HEK293 (cell line): ENCODE measurements at regions not wholly inside any gene's neighbourhood (a gene's known extent, or its start where the extent isn't known, plus 50 kb on each side); places are given as distances from the start of the nearest gene placed in this dataset.

Experiments
- CTCF ChIA-PET: fragments of 350-600 bp; formaldehyde crosslinking; extraction: SDS; loops from one replicate; lab custom pipeline; 2021; ENCODE audit warnings: antibody characterized with exemption; lab: Yijun Ruan, JAX
- POLR2A ChIA-PET: fragments of 300-600 bp; formaldehyde crosslinking; extraction: SDS; loops from one replicate; lab custom pipeline; 2020; ENCODE audit warnings: antibody characterized with exemption, inconsistent platforms; lab: Yijun Ruan, JAX
- H3K27ac ChIP-seq: fragments of 200-500 bp; sonication (Bioruptor generic); 2 replicates; pipeline ENCODE4 v1.5.1; 2014; ENCODE audit warnings: low read depth, low read length, control low read depth, inconsistent platforms; ENCODE audit errors: extremely low read depth
- H3K36me3 ChIP-seq, 2 experiments: fragments of 200-500 bp in 1 of 2; sonication (Bioruptor generic) in 1 of 2; 1 replicate in 1 of 2; 2 replicates in 1 of 2; pipeline ENCODE4 v1.5.1; 2014 to 2017; ENCODE audit warnings: inconsistent platforms in 2 of 2, low read length in 2 of 2; ENCODE audit not compliant: control insufficient read depth in 2 of 2, insufficient read depth in 1 of 2
- H3K4me1 ChIP-seq: fragments of 200-500 bp; sonication (Bioruptor generic); 2 replicates; pipeline ENCODE4 v1.5.1; 2014; ENCODE audit warnings: mild to moderate bottlenecking, low read length, inconsistent platforms; ENCODE audit not compliant: control insufficient read depth, insufficient read depth
- H3K4me3 ChIP-seq: 2 replicates; pipeline ENCODE4 v1.5.1; 2011; ENCODE audit warnings: low read depth, mild to moderate bottlenecking, control low read depth, low read length, moderate library complexity
- H3K9me3 ChIP-seq: fragments of 200-500 bp; sonication (Bioruptor generic); 2 replicates; pipeline ENCODE4 v1.5.1; 2014; ENCODE audit warnings: low read depth, low read length, inconsistent platforms; ENCODE audit not compliant: control insufficient read depth, insufficient read depth
- FEZF1 ChIP-seq: fragments of 450-650 bp; formaldehyde crosslinking; IDR thresholded peaks from 2 replicates; pipeline ENCODE4 v1.5.1; 2016; ENCODE audit warnings: missing biosample characterization, missing genetic modification characterization
- GLIS1 ChIP-seq: fragments of 450-650 bp; formaldehyde crosslinking; IDR thresholded peaks from 2 replicates; pipeline ENCODE4 v1.5.1; 2016; ENCODE audit warnings: missing biosample characterization, missing genetic modification characterization
- INSM2 ChIP-seq: fragments of 450-650 bp; formaldehyde crosslinking; IDR thresholded peaks from 2 replicates; pipeline ENCODE4 v1.5.1; 2016; ENCODE audit warnings: missing biosample characterization, missing genetic modification characterization
- KLF10 ChIP-seq: fragments of 450-650 bp; IDR thresholded peaks from 2 replicates; pipeline ENCODE4 v1.5.1; 2018; ENCODE audit warnings: missing biosample characterization, mild to moderate bottlenecking, missing genetic modification characterization
- MEIS1 ChIP-seq: sonication (generic); formaldehyde crosslinking; IDR thresholded peaks from 2 replicates; pipeline ENCODE4 v1.8.1; 2022; ENCODE audit warnings: missing genetic modification reagents, mild to moderate bottlenecking, borderline replicate concordance
- OSR2 ChIP-seq: fragments of 450-650 bp; formaldehyde crosslinking; IDR thresholded peaks from 2 replicates; pipeline ENCODE4 v1.5.1; 2016; ENCODE audit warnings: missing biosample characterization, missing genetic modification characterization
- PRDM4 ChIP-seq: fragments of 450-650 bp; formaldehyde crosslinking; IDR thresholded peaks from 2 replicates; pipeline ENCODE4 v1.5.1; 2017; ENCODE audit warnings: missing biosample characterization, missing genetic modification characterization
- SALL2 ChIP-seq: fragments of 450-650 bp; formaldehyde crosslinking; IDR thresholded peaks from 2 replicates; pipeline ENCODE4 v1.5.0; 2017; ENCODE audit warnings: missing biosample characterization, mild to moderate bottlenecking, missing genetic modification characterization, borderline replicate concordance
- SCRT1 ChIP-seq: fragments of 450-650 bp; formaldehyde crosslinking; IDR thresholded peaks from 2 replicates; pipeline ENCODE4 v1.5.1; 2016; ENCODE audit warnings: missing biosample characterization, missing genetic modification characterization, borderline replicate concordance
- TRIM28 ChIP-seq: IDR thresholded peaks from 2 replicates; pipeline ENCODE4 v1.6.1; 2011; ENCODE audit warnings: low read length, control low read depth, borderline replicate concordance
- ZEB2 ChIP-seq: fragments of 450-650 bp; formaldehyde crosslinking; IDR thresholded peaks from 2 replicates; pipeline ENCODE4 v1.5.1; 2016; ENCODE audit warnings: missing biosample characterization, missing genetic modification characterization
- ZNF133 ChIP-seq: fragments of 450-650 bp; formaldehyde crosslinking; IDR thresholded peaks from 2 replicates; pipeline ENCODE4 v1.5.1; 2016; ENCODE audit warnings: missing biosample characterization, missing genetic modification characterization
- ZNF211 ChIP-seq: fragments of 450-650 bp; formaldehyde crosslinking; IDR thresholded peaks from 2 replicates; pipeline ENCODE4 v1.5.1; 2016; ENCODE audit warnings: low read depth, missing biosample characterization, missing genetic modification characterization
- ZNF24 ChIP-seq: fragments of 450-650 bp; formaldehyde crosslinking; IDR thresholded peaks from 2 replicates; pipeline ENCODE4 v1.5.1; 2016; ENCODE audit warnings: missing biosample characterization, missing genetic modification characterization
- ZNF530 ChIP-seq: fragments of 450-650 bp; formaldehyde crosslinking; IDR thresholded peaks from 2 replicates; pipeline ENCODE4 v1.5.1; 2016; ENCODE audit warnings: low read depth, missing biosample characterization, missing genetic modification characterization
- ZNF585B ChIP-seq: fragments of 450-650 bp; formaldehyde crosslinking; IDR thresholded peaks from 2 replicates; pipeline ENCODE4 v1.5.1; 2016; ENCODE audit warnings: missing biosample characterization, missing genetic modification characterization
- ZNF610 ChIP-seq: fragments of 450-650 bp; formaldehyde crosslinking; IDR thresholded peaks from 2 replicates; pipeline ENCODE4 v1.5.1; 2016; ENCODE audit warnings: missing biosample characterization, missing genetic modification characterization, borderline replicate concordance
- ZNF623 ChIP-seq: fragments of 450-650 bp; formaldehyde crosslinking; IDR thresholded peaks from 2 replicates; pipeline ENCODE4 v1.5.1; 2016; ENCODE audit warnings: missing biosample characterization, missing genetic modification characterization
- ZNF629 ChIP-seq: fragments of 450-650 bp; formaldehyde crosslinking; IDR thresholded peaks from 2 replicates; pipeline ENCODE4 v1.5.1; 2017; ENCODE audit warnings: missing biosample characterization, missing genetic modification characterization
- ZNF658 ChIP-seq: fragments of 450-650 bp; formaldehyde crosslinking; IDR thresholded peaks from 2 replicates; pipeline ENCODE4; 2016; ENCODE audit warnings: missing biosample characterization, missing genetic modification characterization
- ZNF704 ChIP-seq: fragments of 450-650 bp; formaldehyde crosslinking; IDR thresholded peaks from 2 replicates; pipeline ENCODE4 v1.5.1; 2016; ENCODE audit warnings: missing biosample characterization, missing genetic modification characterization
- ZNF843 ChIP-seq: fragments of 450-650 bp; formaldehyde crosslinking; IDR thresholded peaks from 2 replicates; pipeline ENCODE4 v1.5.1; 2016; ENCODE audit warnings: missing biosample characterization, missing genetic modification characterization
- TF ChIP-seq, protein P1 (sequence below): fragments of 450-650 bp; formaldehyde crosslinking; IDR thresholded peaks from 2 replicates; pipeline ENCODE4 v1.5.1; 2016; ENCODE audit warnings: missing biosample characterization, missing genetic modification characterization

DNA sequence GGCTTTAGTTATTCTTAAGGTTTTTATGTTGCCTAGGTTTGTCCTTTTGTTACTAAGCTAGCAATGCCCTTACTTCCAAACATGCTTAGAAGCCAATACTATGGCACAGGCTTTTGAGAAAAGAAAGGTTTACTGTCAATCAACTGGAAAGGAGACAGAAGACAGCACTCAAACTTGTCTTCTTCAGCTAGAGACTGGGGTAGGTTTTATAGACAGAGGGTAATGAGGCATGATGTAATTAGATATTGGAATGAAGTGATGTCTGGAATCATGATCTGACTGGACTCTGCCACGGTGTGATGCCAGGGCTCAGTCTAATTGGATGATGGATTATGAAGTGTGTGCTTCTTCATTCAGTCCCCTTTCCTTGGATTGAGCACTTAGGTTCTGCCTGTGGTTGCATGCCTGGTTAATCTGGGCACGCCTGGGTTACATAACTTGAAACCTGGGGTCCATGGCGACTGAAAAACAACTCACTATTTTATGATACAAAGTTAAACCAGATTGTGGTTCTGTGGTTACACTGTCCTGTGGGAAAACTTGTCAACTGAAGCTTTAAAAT is 625.8 kb downstream of the BRINP3 start:
- TF ChIP-seq ZNF530 (no peak), INSM2 (tag by site-specific recombination) (no peak), ZNF211 (tag by site-specific recombination) (no peak), ZNF843 (tag by site-specific recombination) (no peak), FEZF1 (tag by site-specific recombination) (no peak), ZNF610 (tag by site-specific recombination) (no peak), ZNF658 (tag by site-specific recombination) (no peak), MEIS1 (CRISPR knock-in tag) (peak; percentile 73; the same call in 1 of the 2 replicates), ZEB2 (tag by site-specific recombination) (no peak)
- Histone ChIP-seq H3K4me3 (no peak overlapping the region), H3K9me3 (no peaks in the 10 kb centered on the region), H3K27ac (no peak overlapping the region), H3K36me3 (no peaks in the 10 kb centered on the region), H3K4me1 (no peaks in the 10 kb centered on the region)
- ChIA-PET CTCF (no interaction called here), POLR2A (no interaction called here)

DNA sequence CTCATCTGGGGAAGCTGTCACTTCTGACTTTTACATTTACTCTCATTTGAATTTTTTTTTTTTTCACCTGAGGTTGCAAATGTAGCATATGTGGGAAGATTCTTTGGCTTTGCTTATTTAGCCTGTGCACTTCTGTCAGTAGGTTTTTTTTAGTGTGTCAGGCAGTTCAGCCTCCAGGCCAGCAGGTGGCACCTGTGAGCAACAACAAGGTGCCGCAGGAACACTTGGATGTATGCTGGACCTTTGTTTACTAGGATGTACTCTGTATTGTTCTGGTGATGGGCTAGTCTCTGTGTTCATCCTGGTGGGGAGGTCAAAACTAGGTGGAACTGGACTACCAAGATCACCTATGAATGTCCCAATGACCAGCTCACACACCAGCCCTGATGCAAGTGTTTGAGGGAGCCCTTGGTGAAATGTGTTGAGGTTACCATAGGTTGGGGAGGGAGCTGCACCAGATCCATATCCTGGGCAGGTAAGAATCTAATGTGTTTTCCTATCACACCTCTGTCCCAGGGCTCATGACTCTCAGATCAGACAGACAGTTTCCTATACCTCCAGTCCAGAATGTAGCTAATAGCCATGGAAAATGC is 618.2 kb downstream of the BRINP3 start:
- Histone ChIP-seq H3K36me3 (no peaks in the 10 kb centered on the region), H3K4me1 (no peaks in the 10 kb centered on the region), H3K27ac (no peak overlapping the region), H3K4me3 (no peak overlapping the region), H3K9me3 (no peaks in the 10 kb centered on the region)
- no peak for TF ChIP-seq GLIS1 (tag by site-specific recombination)
- peak; percentile 91 for TF ChIP-seq ZNF133 (tag by site-specific recombination)
- ChIA-PET CTCF (interaction anchor here (0.6 to 1.2 kb wide), 14 partner anchors 11 to 1451 kb away, joined by 3 to 9 read pairs (median 4); no protein-coding TSS in a partner anchor), POLR2A (no interaction called here)

- Histone ChIP-seq H3K4me3 (no peak overlapping the region), H3K27ac (no peak overlapping the region), H3K9me3 (no peaks in the 10 kb centered on the region), H3K36me3 (no peaks in the 10 kb centered on the region), H3K4me1 (no peaks in the 10 kb centered on the region)
- TF ChIP-seq GLIS1 (tag by site-specific recombination) = no peak
- TF ChIP-seq, protein P1, sequence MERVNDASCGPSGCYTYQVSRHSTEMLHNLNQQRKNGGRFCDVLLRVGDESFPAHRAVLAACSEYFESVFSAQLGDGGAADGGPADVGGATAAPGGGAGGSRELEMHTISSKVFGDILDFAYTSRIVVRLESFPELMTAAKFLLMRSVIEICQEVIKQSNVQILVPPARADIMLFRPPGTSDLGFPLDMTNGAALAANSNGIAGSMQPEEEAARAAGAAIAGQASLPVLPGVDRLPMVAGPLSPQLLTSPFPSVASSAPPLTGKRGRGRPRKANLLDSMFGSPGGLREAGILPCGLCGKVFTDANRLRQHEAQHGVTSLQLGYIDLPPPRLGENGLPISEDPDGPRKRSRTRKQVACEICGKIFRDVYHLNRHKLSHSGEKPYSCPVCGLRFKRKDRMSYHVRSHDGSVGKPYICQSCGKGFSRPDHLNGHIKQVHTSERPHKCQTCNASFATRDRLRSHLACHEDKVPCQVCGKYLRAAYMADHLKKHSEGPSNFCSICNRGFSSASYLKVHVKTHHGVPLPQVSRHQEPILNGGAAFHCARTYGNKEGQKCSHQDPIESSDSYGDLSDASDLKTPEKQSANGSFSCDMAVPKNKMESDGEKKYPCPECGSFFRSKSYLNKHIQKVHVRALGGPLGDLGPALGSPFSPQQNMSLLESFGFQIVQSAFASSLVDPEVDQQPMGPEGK (tag by site-specific recombination) = no peak
- no peak for TF ChIP-seq ZNF629 (tag by site-specific recombination)
- no peak for TF ChIP-seq ZNF585B
- TF ChIP-seq SCRT1 = no peak
- no peak for TF ChIP-seq ZNF24
- TF ChIP-seq OSR2 (tag by site-specific recombination) = no peak
- no peak for TF ChIP-seq KLF10 (tag by site-specific recombination)
- no peak for TF ChIP-seq TRIM28
- TF ChIP-seq ZNF623 = no peak
- TF ChIP-seq PRDM4 (tag by site-specific recombination) = no peak
- TF ChIP-seq SALL2 (tag by site-specific recombination) = no peak
- TF ChIP-seq ZNF704 (tag by site-specific recombination) = no peak
- no peak for TF ChIP-seq ZNF610 (tag by site-specific recombination)
- POLR2A ChIA-PET = no interaction called here
- CTCF ChIA-PET = no interaction called here
These were observed 611.1 kb downstream of the BRINP3 start for GRCh38 chr1:189866606-189867005.
